GM19351 (cell line): ENCODE measurements at regions not wholly inside any gene's neighbourhood (a gene's known extent, or its start where the extent isn't known, plus 50 kb on each side); places are given as distances from the start of the nearest gene placed in this dataset.

Source experiments
- ATAC-seq: cut with Tn5 transposase; IDR thresholded peaks from one replicate; pipeline ENCODE4 v1.9.1; 2021; ENCODE audit warnings: mild to moderate bottlenecking, moderate library complexity; ENCODE audit not compliant: unreplicated experiment

- ATAC-seq, result no peak
These were observed 136.7 kb upstream of the GSE1 start for GRCh38 chr16:85476389-85476788.

GRCh38 chr16:85477801-85478363, 135.2 kb upstream of the GSE1 start:
- ATAC-seq, result no peak

- no peak for ATAC-seq
These were observed 133.0 kb upstream of the GSE1 start for GRCh38 chr16:85479972-85480726.

- no peak for ATAC-seq
These were observed 132.4 kb upstream of the GSE1 start for GRCh38 chr16:85480727-85481101.

DNA sequence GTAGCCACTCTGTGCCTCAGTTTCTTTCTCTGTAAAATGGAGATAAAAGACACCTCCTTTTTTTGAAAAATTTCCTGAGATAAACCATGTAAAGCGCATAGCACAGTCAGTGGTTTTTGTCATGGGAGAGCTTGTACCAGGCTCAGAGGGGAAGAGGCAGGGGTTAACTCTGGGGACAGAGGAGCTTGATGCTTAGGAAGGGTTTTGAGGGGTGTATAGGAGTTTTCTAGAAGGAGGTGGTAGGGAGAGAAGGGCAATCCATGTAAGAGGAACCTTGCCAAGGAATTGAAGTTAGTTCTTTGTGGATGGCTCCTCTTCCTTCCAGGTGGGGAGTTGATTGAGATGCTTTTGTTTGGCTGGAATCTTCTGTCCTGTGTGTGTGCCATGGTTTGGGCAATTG, 131.9 kb upstream of the GSE1 start:
- no peak for ATAC-seq

- ATAC-seq, result no peak
These were observed 131.4 kb upstream of the GSE1 start for GRCh38 chr16:85481738-85482137.

GRCh38 chr16:85483424-85483823, 129.7 kb upstream of the GSE1 start:
- ATAC-seq, result no peak

DNA sequence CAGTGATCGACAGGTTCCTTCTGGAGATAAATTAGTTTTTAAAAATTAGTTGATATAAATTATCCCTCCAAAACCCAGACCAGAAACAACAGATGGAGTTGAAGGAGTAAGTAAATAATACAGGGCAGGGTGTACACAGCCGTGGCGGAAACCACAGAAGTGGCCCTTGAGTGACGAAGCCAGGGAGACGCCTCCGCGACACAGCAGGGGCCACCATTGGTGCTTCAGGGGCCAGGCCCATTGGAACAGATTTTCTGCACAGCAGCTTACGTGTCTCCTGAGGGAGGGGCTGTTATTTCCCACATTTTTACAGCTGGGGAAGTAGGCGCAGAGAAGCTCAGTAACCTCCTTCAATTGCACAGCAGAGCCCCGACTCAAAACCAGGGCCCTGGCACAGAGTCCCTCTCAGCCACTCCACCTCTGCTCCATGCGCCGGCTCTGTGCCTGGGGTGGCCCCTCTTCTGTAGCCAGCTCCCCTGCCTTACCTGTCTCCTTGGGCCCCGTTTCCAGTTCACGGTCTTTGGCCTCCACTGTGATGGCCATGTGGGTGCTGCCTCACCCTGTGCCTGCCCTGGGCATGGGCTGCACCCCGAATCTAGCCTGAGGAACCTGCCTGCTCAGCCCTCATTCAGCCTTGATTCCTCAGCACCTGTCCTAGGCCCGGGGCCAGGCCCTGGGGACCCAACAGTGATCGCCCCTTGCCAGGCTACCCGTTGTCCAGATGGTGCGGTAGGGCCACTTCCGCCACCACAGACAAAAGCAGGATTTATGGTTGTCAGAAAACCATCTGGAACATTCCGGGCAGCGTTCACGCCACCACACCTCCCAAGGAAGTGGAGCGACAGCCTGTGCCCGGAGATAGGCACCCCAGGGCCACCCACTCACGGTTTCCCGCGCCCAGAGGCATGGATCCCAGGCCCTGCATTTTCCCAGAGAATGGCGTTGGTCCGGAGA, 128.5 kb upstream of the GSE1 start:
- no peak for ATAC-seq

GRCh38 chr16:85485379-85485778, 127.7 kb upstream of the GSE1 start:
- no peak for ATAC-seq

GRCh38 chr16:85486256-85486915, 126.7 kb upstream of the GSE1 start:
- ATAC-seq, result no peak

DNA sequence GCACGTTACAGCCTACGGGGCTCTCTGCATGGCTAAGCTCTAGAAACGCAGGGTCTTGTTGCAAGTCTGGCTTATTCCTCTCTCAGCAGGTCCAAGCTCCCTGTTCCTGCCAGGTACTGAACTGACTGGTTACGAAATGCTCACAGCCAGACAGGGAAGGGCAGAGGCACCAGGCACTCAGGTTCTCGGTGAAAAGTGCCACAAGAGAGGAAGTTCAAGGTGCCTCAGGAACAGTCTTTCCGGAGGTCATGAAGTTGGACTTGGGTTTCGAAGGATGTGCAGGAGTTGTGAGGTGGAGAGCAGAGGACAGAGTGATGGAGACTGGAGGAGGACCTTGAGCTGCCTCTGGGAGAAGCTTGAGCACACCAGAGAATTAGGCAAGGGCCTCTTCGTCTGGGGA, 124.7 kb upstream of the GSE1 start:
- ATAC-seq, result no peak

GRCh38 chr16:85490407-85491057, 122.6 kb upstream of the GSE1 start:
- no peak for ATAC-seq

DNA sequence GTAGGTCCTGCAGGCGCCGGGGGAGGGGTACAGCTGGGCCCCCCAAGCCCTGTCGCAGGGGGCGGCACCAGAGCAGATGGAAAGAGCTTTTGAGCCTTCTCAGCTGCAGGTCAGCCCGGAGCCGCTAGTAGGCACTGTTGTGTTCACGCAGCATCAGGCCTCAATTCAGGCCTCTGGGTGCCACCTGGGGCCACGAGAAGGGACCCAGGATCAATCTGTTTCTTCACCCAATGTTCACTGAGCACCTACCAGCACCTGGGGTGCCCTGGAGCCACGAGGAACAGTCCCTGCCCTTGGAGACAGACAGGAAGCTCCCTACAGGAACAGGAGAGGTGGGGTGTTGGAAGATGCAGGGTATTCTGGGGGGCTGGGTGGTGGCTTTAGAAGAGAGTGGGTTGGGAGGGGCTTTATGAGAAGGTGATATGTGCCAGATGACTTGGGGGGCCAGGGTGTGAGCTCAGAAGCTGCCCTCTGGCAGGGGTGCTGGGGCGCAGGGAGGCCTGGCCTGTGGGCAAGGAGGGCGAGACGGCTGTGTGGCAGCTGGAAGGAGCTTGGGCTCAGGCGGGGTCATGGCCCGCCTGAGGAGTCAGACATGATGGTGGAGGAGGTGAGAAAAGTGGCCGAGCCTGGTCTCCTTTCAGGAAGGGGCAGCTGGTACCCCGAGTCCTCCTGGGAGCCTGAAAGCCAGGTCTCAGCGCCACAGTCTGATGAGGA, 121.9 kb upstream of the GSE1 start:
- no peak for ATAC-seq

GRCh38 chr16:85491798-85492294, 121.3 kb upstream of the GSE1 start:
- ATAC-seq, result no peak

GRCh38 chr16:85492295-85492864, 120.7 kb upstream of the GSE1 start:
- ATAC-seq, result no peak

DNA sequence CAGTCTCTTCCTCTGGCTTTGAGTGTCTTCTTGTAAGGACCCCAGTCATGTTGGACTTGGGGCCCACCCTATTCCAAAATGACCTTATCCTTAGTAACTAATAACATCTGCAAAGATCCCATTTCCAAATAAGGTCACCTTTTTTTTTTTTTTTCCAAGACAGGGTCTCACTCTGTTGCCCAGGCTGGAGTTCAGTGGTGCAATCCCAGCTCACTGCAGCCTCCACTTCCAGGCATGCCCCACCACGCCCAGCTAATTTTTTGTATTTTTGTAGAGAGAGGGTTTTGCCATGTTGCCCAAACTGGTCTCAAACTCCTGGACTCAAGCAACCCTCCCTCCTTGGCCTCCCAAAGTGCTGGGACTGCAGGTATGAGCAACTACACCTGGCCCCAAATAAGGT, 118.8 kb upstream of the GSE1 start:
- no peak for ATAC-seq

DNA sequence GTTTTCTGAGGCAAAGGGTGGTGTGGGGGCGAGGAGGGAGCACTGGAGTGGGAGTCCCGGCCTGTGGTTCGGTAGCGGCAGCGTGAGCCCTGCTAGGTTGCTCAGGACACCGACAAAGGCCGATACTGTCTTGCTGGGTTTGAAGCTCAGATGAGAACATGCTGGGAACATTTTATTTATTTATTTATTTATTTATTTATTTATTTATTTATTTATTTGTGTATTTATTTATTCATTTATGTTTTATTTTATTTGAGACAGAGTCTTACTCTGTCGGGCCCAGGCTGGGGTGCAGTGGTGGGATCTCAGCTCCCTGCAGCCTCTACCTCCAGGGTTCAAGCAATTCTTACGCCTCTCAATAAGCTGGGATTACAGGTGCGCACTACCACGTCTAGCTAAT, 117.9 kb upstream of the GSE1 start:
- ATAC-seq, result no peak

GRCh38 chr16:85495823-85496538, 117.1 kb upstream of the GSE1 start:
- no peak for ATAC-seq
